H9 (cell line): ENCODE measurements at regions not wholly inside any gene's neighbourhood (a gene's known extent, or its start where the extent isn't known, plus 50 kb on each side); places are given as distances from the start of the nearest gene placed in this dataset.

Experiments
- DNase-seq: peaks from one replicate; pipeline ENCODE4 v3.0.0-alpha.2; 2017
- H2AFZ ChIP-seq: one replicate; pipeline ENCODE4 v1.6.1; 2013; ENCODE audit warnings: mild to moderate bottlenecking, low read length, control low read depth, moderate library complexity
- H2AK5ac ChIP-seq: 2 replicates; pipeline ENCODE4 v1.6.1; 2013; ENCODE audit warnings: low read length, control low read depth, mixed read lengths; ENCODE audit not compliant: insufficient read length
- H2BK120ac ChIP-seq: one replicate; pipeline ENCODE4 v1.6.1; 2013; ENCODE audit warnings: low read depth, mild to moderate bottlenecking, low read length, control low read depth, inconsistent platforms; ENCODE audit not compliant: poor library complexity, severe bottlenecking
- H2BK12ac ChIP-seq: 2 replicates; pipeline ENCODE4 v1.6.1; 2013; ENCODE audit warnings: low read length, control low read depth, mixed read lengths, low read depth; ENCODE audit not compliant: insufficient read length
- H2BK15ac ChIP-seq: 2 replicates; pipeline ENCODE4 v1.6.1; 2013; ENCODE audit warnings: low read depth, low read length, control low read depth
- H2BK20ac ChIP-seq: one replicate; pipeline ENCODE4 v1.6.1; 2013; ENCODE audit warnings: low read depth, mild to moderate bottlenecking, low read length, control low read depth, inconsistent platforms; ENCODE audit not compliant: poor library complexity, severe bottlenecking
- H2BK5ac ChIP-seq: 2 replicates; pipeline ENCODE4 v1.6.1; 2013; ENCODE audit warnings: low read length, control low read depth, mixed read lengths; ENCODE audit not compliant: insufficient read length
- H3K14ac ChIP-seq: 2 replicates; pipeline ENCODE4 v1.6.1; 2013; ENCODE audit warnings: low read length, control low read depth; ENCODE audit not compliant: insufficient read depth
- H3K18ac ChIP-seq: 2 replicates; pipeline ENCODE4 v1.6.1; 2013; ENCODE audit warnings: low read depth, mild to moderate bottlenecking, mixed read lengths, low read length, control low read depth; ENCODE audit not compliant: insufficient read length
- H3K23ac ChIP-seq: 2 replicates; pipeline ENCODE4 v1.6.1; 2013; ENCODE audit warnings: low read length, control low read depth, mixed read lengths, low read depth; ENCODE audit not compliant: insufficient read length
- H3K23me2 ChIP-seq: 2 replicates; pipeline ENCODE4 v1.6.1; 2013; ENCODE audit warnings: low read depth, mild to moderate bottlenecking, mixed read lengths, low read length, control low read depth; ENCODE audit not compliant: insufficient read length, poor library complexity, severe bottlenecking
- H3K27ac ChIP-seq: 2 replicates; pipeline ENCODE4 v1.5.1; 2013; ENCODE audit warnings: low read length, control low read depth, mixed read lengths, low read depth; ENCODE audit not compliant: insufficient read length
- H3K27me3 ChIP-seq: 2 replicates; pipeline ENCODE4 v1.6.1; 2013; ENCODE audit warnings: low read length, control low read depth, inconsistent platforms; ENCODE audit not compliant: insufficient read depth
- H3K4ac ChIP-seq: 2 replicates; pipeline ENCODE4 v1.6.1; 2013; ENCODE audit warnings: low read depth, mild to moderate bottlenecking, control low read depth, inconsistent platforms, low read length, moderate library complexity
- H3K4me1 ChIP-seq: 2 replicates; pipeline ENCODE4 v1.6.1; 2013; ENCODE audit warnings: low read length, control low read depth, inconsistent platforms; ENCODE audit not compliant: insufficient read depth
- H3K4me2 ChIP-seq: 2 replicates; pipeline ENCODE4 v1.6.1; 2013; ENCODE audit warnings: low read length, control low read depth, mixed read lengths; ENCODE audit not compliant: insufficient read length, insufficient read depth
- H3K56ac ChIP-seq: 2 replicates; pipeline ENCODE4 v1.6.1; 2013; ENCODE audit warnings: low read depth, mild to moderate bottlenecking, mixed read lengths, low read length, control low read depth; ENCODE audit not compliant: insufficient read length
- H3K79me1 ChIP-seq: 2 replicates; pipeline ENCODE4 v1.6.1; 2013; ENCODE audit warnings: low read depth, mild to moderate bottlenecking, moderate library complexity, low read length, control low read depth, inconsistent platforms; ENCODE audit not compliant: insufficient read depth, poor library complexity, severe bottlenecking
- H3K79me2 ChIP-seq: 2 replicates; pipeline ENCODE4 v1.6.1; 2013; ENCODE audit warnings: low read length, control low read depth, inconsistent platforms; ENCODE audit not compliant: insufficient read depth
- H3K9ac ChIP-seq: 2 replicates; pipeline ENCODE4 v1.6.1; 2013; ENCODE audit warnings: low read length, control low read depth, mixed read lengths; ENCODE audit not compliant: insufficient read length; ENCODE audit errors: extremely low read depth
- H3K9me3 ChIP-seq: one replicate; pipeline ENCODE4 v1.6.1; 2013; ENCODE audit warnings: low read depth, low read length, inconsistent platforms; ENCODE audit not compliant: control insufficient read depth
- H3T11ph ChIP-seq: one replicate; pipeline ENCODE4 v1.6.1; 2013; ENCODE audit warnings: mild to moderate bottlenecking, low read length, control low read depth, inconsistent platforms
- H4K20me1 ChIP-seq: one replicate; pipeline ENCODE4 v1.6.1; 2013; ENCODE audit not compliant: control insufficient read depth, insufficient read length, insufficient read depth
- H4K5ac ChIP-seq: 2 replicates; pipeline ENCODE4 v1.6.1; 2013; ENCODE audit warnings: low read depth, mild to moderate bottlenecking, mixed read lengths, low read length, control low read depth; ENCODE audit not compliant: insufficient read length
- H4K8ac ChIP-seq: replicated peaks from 2 replicates; pipeline ENCODE4 v1.6.1; 2013; ENCODE audit warnings: low read length, control low read depth, mixed read lengths, low read depth; ENCODE audit not compliant: insufficient read length
- H4K91ac ChIP-seq: 2 replicates; pipeline ENCODE4 v1.6.1; 2013; ENCODE audit warnings: low read depth, mild to moderate bottlenecking, moderate library complexity, mixed read lengths, low read length, control low read depth; ENCODE audit not compliant: insufficient read length
- H3K27ac Mint-ChIP-seq, 3 experiments: 2 replicates in 2 of 3; 3 replicates in 1 of 3; pipeline ENCODE4 v1.8.0; 2020 to 2021; ENCODE audit warnings: mixed read lengths in 3 of 3, mild to moderate bottlenecking in 1 of 3, moderate library complexity in 1 of 3
- H3K27me3 Mint-ChIP-seq: 2 replicates; pipeline ENCODE4 v1.8.0; 2021; ENCODE audit warnings: low read depth, mild to moderate bottlenecking, moderate library complexity, mixed read lengths
- H3K36me3 Mint-ChIP-seq, 3 experiments: 2 replicates in 2 of 3; 3 replicates in 1 of 3; pipeline ENCODE4 v1.8.0; 2020 to 2021; ENCODE audit warnings: low read depth in 3 of 3, mixed read lengths in 3 of 3; ENCODE audit not compliant: insufficient read depth in 1 of 3
- H3K4me1 Mint-ChIP-seq, 2 experiments: 2 replicates each; pipeline ENCODE4 v1.8.0; 2020; ENCODE audit warnings: mixed read lengths in 2 of 2
- H3K4me3 Mint-ChIP-seq, 2 experiments: 2 replicates in 1 of 2; 3 replicates in 1 of 2; pipeline ENCODE4 v1.8.0; 2020 to 2021; ENCODE audit warnings: mild to moderate bottlenecking in 2 of 2, mixed read lengths in 2 of 2, moderate library complexity in 1 of 2
- H3K9me3 Mint-ChIP-seq, 2 experiments: 2 replicates in 1 of 2; 3 replicates in 1 of 2; pipeline ENCODE4 v1.8.0; 2020; ENCODE audit warnings: mild to moderate bottlenecking in 2 of 2, mixed read lengths in 2 of 2, moderate library complexity in 1 of 2
- WGBS: extraction: QIAGEN DNeasy Blood & Tissue Kit; methylation state at CpG from one replicate; pipeline ENCODE4 v1.1.7; 2013; ENCODE audit warnings: missing lambda C conversion rate, low lambda C conversion rate, mixed read lengths; ENCODE audit not compliant: insufficient read length; ENCODE audit errors: extremely low coverage; 5-methylcytosine and 5-hydroxymethylcytosine counted together
- TF ChIP-seq, protein P1 (sequence below): fragments of 200-600 bp; sonication (generic); conservative IDR thresholded peaks from 3 replicates; pipeline ENCODE4 v1.8.0; 2021; ENCODE audit warnings: antibody characterized with exemption, mild to moderate bottlenecking

DNA sequence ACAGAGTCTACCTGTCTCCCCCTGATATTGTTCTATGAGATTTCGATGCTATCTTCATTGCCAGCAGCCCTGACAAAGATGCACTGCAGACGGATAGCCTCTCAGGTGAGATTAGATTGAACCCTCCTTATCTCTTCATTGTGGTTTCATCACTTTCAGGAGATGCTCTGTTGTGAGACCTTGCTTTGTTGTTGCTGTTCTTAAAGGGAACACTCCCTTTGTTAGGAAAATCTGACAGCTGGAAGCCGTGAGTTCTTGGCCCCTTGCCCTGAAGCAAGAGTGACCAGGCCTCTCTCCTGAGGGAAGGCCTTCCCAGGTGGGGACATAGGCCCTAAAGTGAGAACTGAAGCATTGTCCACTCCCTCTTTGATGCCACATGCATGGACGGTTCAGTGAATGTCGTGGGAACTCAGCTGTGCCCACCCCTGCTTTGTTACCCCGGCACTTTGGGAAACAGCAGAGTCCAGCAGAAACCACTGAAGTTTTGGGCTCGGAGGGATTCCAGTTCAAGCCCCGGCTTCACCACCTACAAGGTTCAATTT, 976.1 kb downstream of the TBC1D22A start:
- Histone ChIP-seq H2BK120ac (no peak overlapping the region), H4K5ac (no peak overlapping the region), H3K27me3 (no peaks in the 10 kb centered on the region), H3K9me3 (no peaks in the 10 kb centered on the region), H3K18ac (no peak overlapping the region), H3K79me1 (no peaks in the 10 kb centered on the region), H3K23ac (no peak overlapping the region), H3K4me1 (no peaks in the 10 kb centered on the region), H3K9ac (no peak overlapping the region), H3K56ac (no peak overlapping the region), H4K91ac (no peak overlapping the region), H2BK15ac (no peak overlapping the region), H3T11ph (no peak overlapping the region), H4K20me1 (no peaks in the 10 kb centered on the region), H2AK5ac (no peak overlapping the region), H3K79me2 (no peaks in the 10 kb centered on the region), H3K14ac (no peak overlapping the region), H4K8ac (no peak overlapping the region), H2BK20ac (no peak overlapping the region), H2BK12ac (no peak overlapping the region), H3K27ac (no peak overlapping the region), H3K23me2 (no peaks in the 10 kb centered on the region), H2BK5ac (no peak overlapping the region), H3K4ac (no peak overlapping the region), H3K4me2 (no peak overlapping the region), H2AFZ (no peak overlapping the region)
- H3K9me3 Mint-ChIP-seq = no peaks in the 10 kb centered on the region
- no CpG with 5 or more reads among the region's 8 CpGs for WGBS
- no peaks in the 10 kb centered on the region; a peak in 1 of 7 replicates for H3K36me3 Mint-ChIP-seq
- TF ChIP-seq, protein P1, sequence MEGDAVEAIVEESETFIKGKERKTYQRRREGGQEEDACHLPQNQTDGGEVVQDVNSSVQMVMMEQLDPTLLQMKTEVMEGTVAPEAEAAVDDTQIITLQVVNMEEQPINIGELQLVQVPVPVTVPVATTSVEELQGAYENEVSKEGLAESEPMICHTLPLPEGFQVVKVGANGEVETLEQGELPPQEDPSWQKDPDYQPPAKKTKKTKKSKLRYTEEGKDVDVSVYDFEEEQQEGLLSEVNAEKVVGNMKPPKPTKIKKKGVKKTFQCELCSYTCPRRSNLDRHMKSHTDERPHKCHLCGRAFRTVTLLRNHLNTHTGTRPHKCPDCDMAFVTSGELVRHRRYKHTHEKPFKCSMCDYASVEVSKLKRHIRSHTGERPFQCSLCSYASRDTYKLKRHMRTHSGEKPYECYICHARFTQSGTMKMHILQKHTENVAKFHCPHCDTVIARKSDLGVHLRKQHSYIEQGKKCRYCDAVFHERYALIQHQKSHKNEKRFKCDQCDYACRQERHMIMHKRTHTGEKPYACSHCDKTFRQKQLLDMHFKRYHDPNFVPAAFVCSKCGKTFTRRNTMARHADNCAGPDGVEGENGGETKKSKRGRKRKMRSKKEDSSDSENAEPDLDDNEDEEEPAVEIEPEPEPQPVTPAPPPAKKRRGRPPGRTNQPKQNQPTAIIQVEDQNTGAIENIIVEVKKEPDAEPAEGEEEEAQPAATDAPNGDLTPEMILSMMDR = no peak
- H3K4me1 Mint-ChIP-seq = peaks cover 20 to 22% of the 10 kb centered on the region in 2 experiments
- H3K4me3 Mint-ChIP-seq = no peak overlapping the region
- H3K27ac Mint-ChIP-seq = no peak overlapping the region; a peak in 1 of 7 replicates
- peaks cover 15% of the 10 kb centered on the region for H3K27me3 Mint-ChIP-seq
- DNase-seq = no peak
